Endothelial cell of umbilical vein (primary cell): ENCODE measurements at regions not wholly inside any gene's neighbourhood (a gene's known extent, or its start where the extent isn't known, plus 50 kb on each side); places are given as distances from the start of the nearest gene placed in this dataset.

Experiments used
- BruUV-seq: library from RNA; stranded (reverse); fragments of 400-500 nt; replicated peaks from 2 replicates; lab custom pipeline; 2021; lab: Mats Ljungman, UMichigan
- CTCF ChIA-PET: fragments of 300-600, 350-600 bp; sonication (Branson Sonifier 250); formaldehyde crosslinking; loops from one replicate; lab custom pipeline; 2021; ENCODE audit warnings: antibody characterized with exemption, inconsistent platforms; lab: Charles Lee
- POLR2A ChIA-PET: fragments of 300-600, 350-600 bp; sonication (Branson Sonifier 250); formaldehyde crosslinking; loops from one replicate; lab custom pipeline; 2021; ENCODE audit warnings: antibody characterized with exemption, inconsistent platforms; lab: Charles Lee
- DNase-seq: peaks from one replicate; pipeline ENCODE4 v3.0.0-alpha.2; 2011; ENCODE audit warnings: low read depth, low spot score
- FAIRE-seq: peaks from 2 replicates; lab custom pipeline; 2011; peaks lifted over from hg19 to GRCh38; lab: Jason Lieb, UNC
- H2AFZ ChIP-seq: 2 replicates; pipeline ENCODE4 v1.6.0; 2012; ENCODE audit warnings: low read depth, low read length, control low read depth, inconsistent platforms
- H3K27ac ChIP-seq: 2 replicates; pipeline ENCODE4 v1.5.1; 2011; ENCODE audit warnings: low read depth, mild to moderate bottlenecking, control low read depth, low read length, moderate library complexity; ENCODE audit not compliant: insufficient read depth
- H3K27me3 ChIP-seq, 2 experiments: 2 replicates each; pipeline versions ENCODE4 v1.6.0 to v1.6.1; 2011; ENCODE audit warnings: low read length in 2 of 2, mixed read lengths in 1 of 2; ENCODE audit not compliant: control insufficient read depth in 2 of 2, insufficient read depth in 2 of 2
- H3K36me3 ChIP-seq, 2 experiments: 2 replicates in 1 of 2; 3 replicates in 1 of 2; pipeline ENCODE4 v1.5.1; 2011; ENCODE audit warnings: low read length in 2 of 2, mild to moderate bottlenecking in 1 of 2, moderate library complexity in 1 of 2; ENCODE audit not compliant: control insufficient read depth in 2 of 2, insufficient read depth in 2 of 2; ENCODE audit errors: extremely low read depth in 1 of 2
- H3K4me1 ChIP-seq: 3 replicates; pipeline ENCODE4 v1.5.1; 2011; ENCODE audit warnings: mild to moderate bottlenecking, low read length; ENCODE audit not compliant: control insufficient read depth, insufficient read depth; ENCODE audit errors: extremely low read depth
- H3K4me2 ChIP-seq: 2 replicates; pipeline ENCODE4 v1.6.1; 2011; ENCODE audit warnings: low read length, control low read depth, mixed read lengths; ENCODE audit not compliant: insufficient read depth
- H3K4me3 ChIP-seq, 3 experiments: fragments of 200-600 bp in 1 of 3; sonication (generic), shearing (Covaris generic) in 1 of 3; replicated peaks in 1 of 3; 2 replicates each; pipeline ENCODE4 v1.5.1; 2011 to 2016; ENCODE audit warnings: control low read depth in 3 of 3, low read length in 3 of 3, mild to moderate bottlenecking in 2 of 3, inconsistent platforms in 1 of 3, low read depth in 1 of 3, moderate library complexity in 1 of 3; ENCODE audit not compliant: insufficient read depth in 1 of 3
- H3K79me2 ChIP-seq: 2 replicates; pipeline ENCODE4 v1.6.0; 2012; ENCODE audit warnings: low read length, inconsistent platforms; ENCODE audit not compliant: control insufficient read depth, insufficient read depth
- H3K9ac ChIP-seq: replicated peaks from 2 replicates; pipeline ENCODE3; 2011; ENCODE audit warnings: low read length, control low read depth; ENCODE audit not compliant: insufficient read depth; ENCODE audit errors: extremely low read depth
- H3K9me1 ChIP-seq: replicated peaks from 3 replicates; pipeline ENCODE4 v1.6.0; 2011; ENCODE audit warnings: mild to moderate bottlenecking, low read length; ENCODE audit not compliant: control insufficient read depth, insufficient read depth; ENCODE audit errors: extremely low read depth
- H3K9me3 ChIP-seq: replicated peaks from 2 replicates; pipeline ENCODE4 v1.5.1; 2012; ENCODE audit warnings: low read length, inconsistent platforms; ENCODE audit not compliant: control insufficient read depth, insufficient read depth
- H4K20me1 ChIP-seq: replicated peaks from 2 replicates; pipeline ENCODE3; 2011; ENCODE audit warnings: mild to moderate bottlenecking, low read length; ENCODE audit not compliant: control insufficient read depth, insufficient read depth; ENCODE audit errors: extremely low read depth
- EZH2 ChIP-seq: IDR thresholded peaks from 2 replicates; pipeline ENCODE4 v1.6.1; 2012; ENCODE audit warnings: borderline replicate concordance, low read depth, mild to moderate bottlenecking, moderate library complexity, low read length, inconsistent platforms; ENCODE audit not compliant: severe bottlenecking
- FOS ChIP-seq: IDR thresholded peaks from 2 replicates; pipeline ENCODE4 v1.6.1; 2011; ENCODE audit warnings: mild to moderate bottlenecking, low read length, moderate library complexity, borderline replicate concordance; ENCODE audit not compliant: insufficient read depth
- GATA2 ChIP-seq: IDR thresholded peaks from 2 replicates; pipeline ENCODE4 v1.7.0; 2011; ENCODE audit warnings: low read depth, mild to moderate bottlenecking, moderate library complexity, mixed read lengths, low read length; ENCODE audit not compliant: insufficient read length, insufficient read depth
- JUN ChIP-seq: IDR thresholded peaks from 2 replicates; pipeline ENCODE4 v1.6.1; 2011; ENCODE audit warnings: borderline replicate concordance, low read depth; ENCODE audit not compliant: insufficient read length, insufficient read depth
- MYC ChIP-seq: IDR thresholded peaks from one replicate; pipeline ENCODE4 v1.6.1; 2011; ENCODE audit warnings: mild to moderate bottlenecking, low read depth, low read length
- POLR2A ChIP-seq: IDR thresholded peaks from 2 replicates; pipeline ENCODE4 v1.6.1; 2012; ENCODE audit warnings: low read depth, mild to moderate bottlenecking, control low read depth, low read length
- POLR2AphosphoS5 ChIP-seq: IDR thresholded peaks from 2 replicates; pipeline ENCODE4 v1.6.1; 2012; ENCODE audit warnings: low read depth, mild to moderate bottlenecking, control low read depth, low read length, moderate library complexity; ENCODE audit not compliant: insufficient read depth
- dilution Hi-C: fragments of 300-500 bp; cut with MboI; formaldehyde crosslinking; loops from one replicate; pipeline ENCODE4 v1.15.0; 2019; ENCODE audit warnings: low sequenced_read_pairs; ENCODE audit not compliant: extremely low pct_ligation_motif_present
- intact Hi-C: fragments of 100-400 bp; cut with micrococcal nuclease; formaldehyde crosslinking; loops from one replicate; pipeline ENCODE4 v1.10.0; 2022
- TF ChIP-seq, protein P1 (sequence below): IDR thresholded peaks from 2 replicates; pipeline ENCODE4 v1.6.1; 2011; ENCODE audit not compliant: insufficient read depth, insufficient read length
- TF ChIP-seq, protein P2 (sequence below), 2 donors: IDR thresholded peaks; 1 replicate in 1 of 2; 2 replicates in 1 of 2; pipeline ENCODE4 v1.5.1; 2011; ENCODE audit warnings: low read length in 2 of 2, mild to moderate bottlenecking in 2 of 2, moderate library complexity in 2 of 2, control low read depth in 1 of 2, inconsistent platforms in 1 of 2, low read depth in 1 of 2; ENCODE audit not compliant: insufficient read depth in 1 of 2; ENCODE audit errors: extremely low read depth in 1 of 2

DNA sequence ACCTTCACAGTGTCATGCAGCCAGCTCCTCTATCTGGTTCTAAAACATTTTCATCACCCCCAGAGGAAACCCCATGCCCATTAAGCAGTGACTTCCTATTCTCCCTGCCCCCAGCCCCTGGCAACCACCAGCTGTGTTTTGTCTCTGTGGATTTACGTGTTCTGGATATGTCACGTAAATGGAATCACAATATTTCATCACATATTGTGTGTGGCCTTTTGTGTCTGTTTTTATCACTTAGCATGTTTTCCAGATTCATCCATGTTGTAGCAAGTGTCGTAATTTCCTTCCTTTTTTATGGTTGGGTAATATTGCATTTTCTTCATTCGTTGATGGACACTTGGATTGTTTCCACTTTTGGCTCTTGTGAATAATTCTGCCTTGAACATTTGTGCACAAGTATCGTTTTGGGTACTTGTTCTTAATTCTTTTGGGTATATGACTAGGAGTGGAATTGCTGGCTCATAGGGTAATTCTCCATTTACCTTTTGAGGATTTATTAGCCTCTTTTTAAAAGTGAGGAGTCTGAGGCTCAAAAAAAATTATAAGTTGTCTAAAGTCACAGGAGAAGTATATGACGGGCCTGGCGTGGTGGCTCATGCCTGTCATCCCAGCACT, 127.0 kb downstream of the MRPS6 start:
- Histone ChIP-seq H4K20me1 (no peaks in the 10 kb centered on the region), H2AFZ (no peak overlapping the region), H3K9me3 (no peaks in the 10 kb centered on the region), H3K36me3 (no peaks in the 10 kb centered on the region), H3K9ac (no peak overlapping the region), H3K4me3 (no peak overlapping the region), H3K9me1 (no peaks in the 10 kb centered on the region), H3K27me3 (peaks cover under 1 to 10% of the 10 kb centered on the region in 2 experiments), H3K79me2 (no peaks in the 10 kb centered on the region), H3K27ac (no peak overlapping the region), H3K4me1 (peaks cover 6% of the 10 kb centered on the region), H3K4me2 (no peak overlapping the region)
- CTCF ChIA-PET = interaction anchor here (2.0 to 7.7 kb wide), 3 partner anchors 147 to 277 kb away, joined by 8 to 218 read pairs (median 30); no protein-coding TSS in a partner anchor
- no TSS peak for BruUV-seq
- no peak for FAIRE-seq
- POLR2A ChIA-PET = no interaction called here
- dilution Hi-C loops = no loop called here
- no peak for DNase-seq
- intact Hi-C loops = loop anchor here (5.0 kb wide), 2 partner anchors 108 to 128 kb away; partner anchors contain the start of genes MRPS6 and SLC5A3
- TF ChIP-seq, protein P1, sequence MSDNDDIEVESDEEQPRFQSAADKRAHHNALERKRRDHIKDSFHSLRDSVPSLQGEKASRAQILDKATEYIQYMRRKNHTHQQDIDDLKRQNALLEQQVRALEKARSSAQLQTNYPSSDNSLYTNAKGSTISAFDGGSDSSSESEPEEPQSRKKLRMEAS = no peak
- no peak for TF ChIP-seq GATA2
- TF ChIP-seq JUN = no peak
- TF ChIP-seq MYC = no peak
- no peak for TF ChIP-seq POLR2A
- no peak for TF ChIP-seq FOS
- TF ChIP-seq, protein P2, sequence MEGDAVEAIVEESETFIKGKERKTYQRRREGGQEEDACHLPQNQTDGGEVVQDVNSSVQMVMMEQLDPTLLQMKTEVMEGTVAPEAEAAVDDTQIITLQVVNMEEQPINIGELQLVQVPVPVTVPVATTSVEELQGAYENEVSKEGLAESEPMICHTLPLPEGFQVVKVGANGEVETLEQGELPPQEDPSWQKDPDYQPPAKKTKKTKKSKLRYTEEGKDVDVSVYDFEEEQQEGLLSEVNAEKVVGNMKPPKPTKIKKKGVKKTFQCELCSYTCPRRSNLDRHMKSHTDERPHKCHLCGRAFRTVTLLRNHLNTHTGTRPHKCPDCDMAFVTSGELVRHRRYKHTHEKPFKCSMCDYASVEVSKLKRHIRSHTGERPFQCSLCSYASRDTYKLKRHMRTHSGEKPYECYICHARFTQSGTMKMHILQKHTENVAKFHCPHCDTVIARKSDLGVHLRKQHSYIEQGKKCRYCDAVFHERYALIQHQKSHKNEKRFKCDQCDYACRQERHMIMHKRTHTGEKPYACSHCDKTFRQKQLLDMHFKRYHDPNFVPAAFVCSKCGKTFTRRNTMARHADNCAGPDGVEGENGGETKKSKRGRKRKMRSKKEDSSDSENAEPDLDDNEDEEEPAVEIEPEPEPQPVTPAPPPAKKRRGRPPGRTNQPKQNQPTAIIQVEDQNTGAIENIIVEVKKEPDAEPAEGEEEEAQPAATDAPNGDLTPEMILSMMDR (IDR thresholded peaks at IDR 0.05; ENCODE audit: extremely low read depth in 1 of 2, insufficient read depth in 1 of 2, low read depth in 1 of 2, low read length in 2 of 2) = no peak
- no peak for TF ChIP-seq EZH2
- TF ChIP-seq POLR2AphosphoS5 = no peak
